ENCODE measurements at regions not wholly inside any gene's neighbourhood (a gene's known extent, or its start where the extent isn't known, plus 50 kb on each side); places are given as distances from the start of the nearest gene placed in this dataset.

GRCh38 chr2:217631115-217631514 is 371.7 kb downstream of the TNS1 start:
- Histone ChIP-seq H3K27ac (no peak overlapping the region), H3K27me3 (peaks cover 3% of the 10 kb centered on the region), H3K4me3 (ENCODE audit: low read depth in 1 of 2, low read length in 1 of 2) (no peak overlapping the region), H3K9me3 (no peaks in the 10 kb centered on the region), H3K36me3 (no peaks in the 10 kb centered on the region), H3K4me1 (ENCODE audit: control insufficient read depth in 1 of 2, insufficient read depth in 1 of 2, low read depth in 1 of 2, low read length in 1 of 2) (no peaks in the 10 kb centered on the region)
- TF ChIP-seq, protein P1, sequence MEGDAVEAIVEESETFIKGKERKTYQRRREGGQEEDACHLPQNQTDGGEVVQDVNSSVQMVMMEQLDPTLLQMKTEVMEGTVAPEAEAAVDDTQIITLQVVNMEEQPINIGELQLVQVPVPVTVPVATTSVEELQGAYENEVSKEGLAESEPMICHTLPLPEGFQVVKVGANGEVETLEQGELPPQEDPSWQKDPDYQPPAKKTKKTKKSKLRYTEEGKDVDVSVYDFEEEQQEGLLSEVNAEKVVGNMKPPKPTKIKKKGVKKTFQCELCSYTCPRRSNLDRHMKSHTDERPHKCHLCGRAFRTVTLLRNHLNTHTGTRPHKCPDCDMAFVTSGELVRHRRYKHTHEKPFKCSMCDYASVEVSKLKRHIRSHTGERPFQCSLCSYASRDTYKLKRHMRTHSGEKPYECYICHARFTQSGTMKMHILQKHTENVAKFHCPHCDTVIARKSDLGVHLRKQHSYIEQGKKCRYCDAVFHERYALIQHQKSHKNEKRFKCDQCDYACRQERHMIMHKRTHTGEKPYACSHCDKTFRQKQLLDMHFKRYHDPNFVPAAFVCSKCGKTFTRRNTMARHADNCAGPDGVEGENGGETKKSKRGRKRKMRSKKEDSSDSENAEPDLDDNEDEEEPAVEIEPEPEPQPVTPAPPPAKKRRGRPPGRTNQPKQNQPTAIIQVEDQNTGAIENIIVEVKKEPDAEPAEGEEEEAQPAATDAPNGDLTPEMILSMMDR (IDR thresholded peaks at IDR 0.05) = no peak

DNA sequence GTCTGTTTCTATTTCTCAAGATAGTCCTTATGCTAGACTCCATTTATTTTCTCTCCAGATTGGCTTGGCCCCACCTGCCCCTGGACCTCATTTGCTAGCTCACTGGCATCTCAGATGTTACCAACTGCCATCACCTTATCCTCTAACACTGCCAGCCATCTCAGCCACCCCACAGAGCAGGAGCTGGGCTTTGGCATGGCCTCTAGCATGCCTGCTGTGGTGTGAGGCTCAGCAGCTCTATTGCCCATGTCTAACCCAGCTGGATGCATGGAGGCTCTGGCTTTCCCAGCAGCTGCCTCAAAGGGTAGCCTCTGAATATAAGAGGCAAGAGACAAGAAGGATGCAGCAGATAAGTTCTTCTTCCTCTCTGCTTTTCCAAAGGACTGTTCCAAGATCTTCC is 373.4 kb downstream of the TNS1 start:
- TF ChIP-seq, protein P1 (IDR thresholded peaks at IDR 0.05) = no peak
- no peak overlapping the region for H3K27ac ChIP-seq
- H3K4me1 ChIP-seq (ENCODE audit: control insufficient read depth in 1 of 2, insufficient read depth in 1 of 2, low read depth in 1 of 2, low read length in 1 of 2) = no peaks in the 10 kb centered on the region
- H3K9me3 ChIP-seq = no peaks in the 10 kb centered on the region
- no peak overlapping the region for H3K4me3 ChIP-seq (ENCODE audit: low read depth in 1 of 2, low read length in 1 of 2)
- H3K27me3 ChIP-seq = peaks cover 3% of the 10 kb centered on the region
- no peaks in the 10 kb centered on the region for H3K36me3 ChIP-seq

DNA sequence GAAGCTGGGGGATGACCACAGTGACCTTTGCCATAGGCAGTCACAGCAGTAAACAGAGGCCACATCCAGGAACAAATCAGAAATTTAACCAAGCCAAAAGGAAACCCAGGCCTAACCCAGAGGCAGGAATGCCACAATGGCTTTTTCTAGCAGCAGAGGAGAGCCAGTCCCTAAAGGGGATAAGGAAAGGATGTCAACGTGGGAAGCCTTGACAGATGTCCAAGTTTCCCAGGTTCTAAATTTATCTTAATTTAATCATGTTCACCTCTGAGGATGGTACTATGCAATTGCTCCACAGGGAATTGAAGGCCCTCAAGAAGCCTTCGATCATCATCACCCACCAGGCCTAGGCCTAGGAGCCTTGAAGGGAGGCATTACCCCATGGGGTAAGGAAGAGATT is 374.7 kb downstream of the TNS1 start:
- TF ChIP-seq, protein P1 (IDR thresholded peaks at IDR 0.05) = no peak
- H3K4me1 ChIP-seq (ENCODE audit: control insufficient read depth in 1 of 2, insufficient read depth in 1 of 2, low read depth in 1 of 2, low read length in 1 of 2) = no peaks in the 10 kb centered on the region
- no peak overlapping the region for H3K4me3 ChIP-seq (ENCODE audit: low read depth in 1 of 2, low read length in 1 of 2)

DNA sequence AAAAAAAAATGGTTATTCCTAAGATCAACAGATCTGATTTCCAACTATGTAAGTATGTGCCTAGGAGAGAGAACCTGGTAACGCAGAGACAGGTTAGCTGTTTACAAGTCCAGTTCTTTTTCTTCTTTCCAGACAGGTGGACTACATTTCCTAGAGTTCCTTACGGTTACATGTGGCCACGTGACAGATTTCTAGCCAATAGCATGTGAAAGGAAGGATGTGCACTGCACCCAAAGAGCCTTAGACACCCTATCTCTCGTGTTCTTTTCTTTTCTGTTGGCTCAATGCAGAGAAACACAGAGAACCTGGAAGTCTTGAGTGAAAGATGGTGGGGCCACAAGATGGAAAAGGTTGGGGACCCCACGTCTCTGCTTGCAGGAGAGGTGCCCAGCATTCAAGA is 375.9 kb downstream of the TNS1 start:
- Histone ChIP-seq H3K4me3 (ENCODE audit: low read depth in 1 of 2, low read length in 1 of 2) (no peak overlapping the region), H3K27ac (no peak overlapping the region), H3K9me3 (no peaks in the 10 kb centered on the region), H3K4me1 (ENCODE audit: control insufficient read depth in 1 of 2, insufficient read depth in 1 of 2, low read depth in 1 of 2, low read length in 1 of 2) (no peaks in the 10 kb centered on the region), H3K27me3 (peaks cover 3% of the 10 kb centered on the region), H3K36me3 (no peaks in the 10 kb centered on the region)
- TF ChIP-seq, protein P1 (IDR thresholded peaks at IDR 0.05) = no peak

More for the DNA sequence above, 374.7 kb downstream of the TNS1 start:
- no peak overlapping the region for H3K27ac ChIP-seq
- H3K9me3 ChIP-seq = no peaks in the 10 kb centered on the region
- H3K27me3 ChIP-seq = peaks cover 3% of the 10 kb centered on the region
- no peaks in the 10 kb centered on the region for H3K36me3 ChIP-seq

DNA sequence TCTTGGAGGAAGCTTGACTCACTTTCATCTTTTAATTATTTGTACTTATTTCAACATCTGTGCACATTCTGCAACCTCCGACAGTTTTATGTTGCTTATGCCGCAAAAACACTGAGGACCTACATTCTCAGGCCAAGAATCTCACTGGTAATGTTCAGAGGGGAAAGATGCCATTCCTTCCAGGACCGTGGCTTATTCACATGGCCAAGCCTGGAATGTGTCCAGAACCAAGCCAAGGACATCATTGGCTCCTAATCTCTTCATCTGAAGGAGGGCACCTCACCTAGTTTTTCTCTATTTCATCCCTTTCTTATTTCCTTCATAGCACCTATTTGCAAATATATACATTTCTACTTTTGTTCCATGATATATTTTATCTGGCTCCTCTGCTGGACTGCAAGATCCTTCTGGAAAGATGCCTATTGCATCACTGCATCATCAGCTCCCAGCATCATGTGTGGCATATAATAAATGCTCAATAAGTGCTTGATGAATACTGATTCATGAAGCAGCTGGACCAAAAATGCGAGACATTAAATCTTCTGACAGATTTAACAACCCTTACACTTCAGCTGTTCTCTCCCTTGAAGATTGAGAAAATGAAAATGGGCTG is 377.1 kb downstream of the TNS1 start:
- Histone ChIP-seq H3K36me3 (no peaks in the 10 kb centered on the region), H3K4me1 (ENCODE audit: control insufficient read depth in 1 of 2, insufficient read depth in 1 of 2, low read depth in 1 of 2, low read length in 1 of 2) (no peaks in the 10 kb centered on the region), H3K27ac (no peak overlapping the region), H3K4me3 (ENCODE audit: low read depth in 1 of 2, low read length in 1 of 2) (no peak overlapping the region), H3K27me3 (no peaks in the 10 kb centered on the region), H3K9me3 (no peaks in the 10 kb centered on the region)
- TF ChIP-seq, protein P1 (IDR thresholded peaks at IDR 0.05) = no peak

Data from neutrophil (primary cell).